OCI-LY1 (cell line): ENCODE measurements at regions not wholly inside any gene's neighbourhood (a gene's known extent, or its start where the extent isn't known, plus 50 kb on each side); places are given as distances from the start of the nearest gene placed in this dataset.
"Not testable (repeated sequence)": the region's sequence is repeated elsewhere in the genome, so short reads cannot be mapped to it uniquely, and the experiment has no call there.

ENCODE experiments used
- H2AFZ ChIP-seq: fragments of 200-600 bp; sonication (generic), shearing (Covaris generic); 2 replicates; pipeline ENCODE4 v1.6.0; 2014; ENCODE audit warnings: antibody characterized with exemption, mild to moderate bottlenecking, low read length
- H3F3A ChIP-seq: fragments of 200-600 bp; sonication (generic), shearing (Covaris generic); 2 replicates; pipeline ENCODE4 v1.6.0; 2014; ENCODE audit warnings: mild to moderate bottlenecking, antibody characterized with exemption, low read length, moderate library complexity; ENCODE audit not compliant: insufficient read depth
- H3K27ac ChIP-seq: fragments of 200-600 bp; sonication (generic); 2 replicates; pipeline ENCODE4 v1.5.1; 2014; ENCODE audit warnings: low read length, mixed run types, mild to moderate bottlenecking, low read depth; ENCODE audit not compliant: poor library complexity, severe bottlenecking
- H3K27me3 ChIP-seq: fragments of 200-600 bp; sonication (generic); 2 replicates; pipeline ENCODE4 v1.6.0; 2014; ENCODE audit warnings: antibody characterized with exemption, mild to moderate bottlenecking, low read length, moderate library complexity; ENCODE audit not compliant: insufficient read depth
- H3K36me3 ChIP-seq: fragments of 200-600 bp; sonication (generic); 2 replicates; pipeline ENCODE4 v1.6.1; 2014; ENCODE audit warnings: mild to moderate bottlenecking, antibody characterized with exemption, low read length, moderate library complexity, mixed read lengths; ENCODE audit not compliant: insufficient read depth
- H3K4me1 ChIP-seq: fragments of 200-600 bp; sonication (generic); 2 replicates; pipeline ENCODE4 v1.5.1; 2014; ENCODE audit warnings: mild to moderate bottlenecking, low read length, moderate library complexity; ENCODE audit not compliant: insufficient read depth, severe bottlenecking
- H3K4me2 ChIP-seq: fragments of 200-600 bp; sonication (generic), shearing (Covaris generic); 2 replicates; pipeline ENCODE4 v1.6.1; 2014; ENCODE audit warnings: low read length
- H3K4me3 ChIP-seq: fragments of 200-600 bp; sonication (generic); 2 replicates; pipeline ENCODE4 v1.5.1; 2014; ENCODE audit warnings: low read length, low read depth, mild to moderate bottlenecking, mixed read lengths; ENCODE audit not compliant: poor library complexity, severe bottlenecking
- H3K79me2 ChIP-seq: fragments of 200-600 bp; shearing (Covaris generic); 2 replicates; pipeline ENCODE4 v1.6.1; 2016; ENCODE audit warnings: mixed run types, low read length, mixed read lengths; ENCODE audit not compliant: insufficient read depth
- H3K9ac ChIP-seq: fragments of 200-600 bp; sonication (generic), shearing (Covaris generic); 2 replicates; pipeline ENCODE4 v1.6.1; 2014; ENCODE audit warnings: mild to moderate bottlenecking, low read length, mixed read lengths
- H3K9me2 ChIP-seq: fragments of 200-600 bp; sonication (generic), shearing (Covaris generic); 2 replicates; pipeline ENCODE4 v1.6.1; 2014; ENCODE audit warnings: low read depth, mild to moderate bottlenecking, low read length, mixed read lengths
- H3K9me3 ChIP-seq: fragments of 200-600 bp; shearing (Covaris generic); 2 replicates; pipeline ENCODE4 v1.6.1; 2014; ENCODE audit warnings: low read length, mixed read lengths
- H4K20me1 ChIP-seq: fragments of 200-600 bp; sonication (generic), shearing (Covaris generic); 2 replicates; pipeline ENCODE4 v1.6.0; 2016; ENCODE audit warnings: mild to moderate bottlenecking, low read length; ENCODE audit not compliant: insufficient read depth
- EZH2 ChIP-seq: fragments of 200-600 bp; sonication (generic), shearing (Covaris generic); IDR thresholded peaks from 2 replicates; pipeline ENCODE4 v1.8.0; 2017; ENCODE audit warnings: borderline replicate concordance, mixed run types, mild to moderate bottlenecking, antibody characterized with exemption, low read length, moderate library complexity, mixed read lengths
- TF ChIP-seq, protein P1 (sequence below): fragments of 200-600 bp; sonication (generic), shearing (Covaris generic); IDR thresholded peaks from 2 replicates; pipeline ENCODE4 v1.5.1; 2017; ENCODE audit warnings: mild to moderate bottlenecking, antibody characterized with exemption, low read length, moderate library complexity, mixed read lengths

GRCh38 chr7:12493863-12494686 is 76.4 kb upstream of the SCIN start:
- H3K9ac ChIP-seq, result no peak overlapping the region
- no peak overlapping the region for H3K4me2 ChIP-seq
- H4K20me1 ChIP-seq, result no peaks in the 10 kb centered on the region
- no peaks in the 10 kb centered on the region for H3K9me3 ChIP-seq
- H3K27me3 ChIP-seq, result no peaks in the 10 kb centered on the region
- no peaks in the 10 kb centered on the region for H3K79me2 ChIP-seq
- H3K4me3 ChIP-seq, result no peak overlapping the region
- no peaks in the 10 kb centered on the region for H3K4me1 ChIP-seq
- H3K27ac ChIP-seq, result no peak overlapping the region
- no peaks in the 10 kb centered on the region for H3K9me2 ChIP-seq
- no peaks in the 10 kb centered on the region for H3F3A ChIP-seq
- TF ChIP-seq EZH2, result no peak
- TF ChIP-seq, protein P1, sequence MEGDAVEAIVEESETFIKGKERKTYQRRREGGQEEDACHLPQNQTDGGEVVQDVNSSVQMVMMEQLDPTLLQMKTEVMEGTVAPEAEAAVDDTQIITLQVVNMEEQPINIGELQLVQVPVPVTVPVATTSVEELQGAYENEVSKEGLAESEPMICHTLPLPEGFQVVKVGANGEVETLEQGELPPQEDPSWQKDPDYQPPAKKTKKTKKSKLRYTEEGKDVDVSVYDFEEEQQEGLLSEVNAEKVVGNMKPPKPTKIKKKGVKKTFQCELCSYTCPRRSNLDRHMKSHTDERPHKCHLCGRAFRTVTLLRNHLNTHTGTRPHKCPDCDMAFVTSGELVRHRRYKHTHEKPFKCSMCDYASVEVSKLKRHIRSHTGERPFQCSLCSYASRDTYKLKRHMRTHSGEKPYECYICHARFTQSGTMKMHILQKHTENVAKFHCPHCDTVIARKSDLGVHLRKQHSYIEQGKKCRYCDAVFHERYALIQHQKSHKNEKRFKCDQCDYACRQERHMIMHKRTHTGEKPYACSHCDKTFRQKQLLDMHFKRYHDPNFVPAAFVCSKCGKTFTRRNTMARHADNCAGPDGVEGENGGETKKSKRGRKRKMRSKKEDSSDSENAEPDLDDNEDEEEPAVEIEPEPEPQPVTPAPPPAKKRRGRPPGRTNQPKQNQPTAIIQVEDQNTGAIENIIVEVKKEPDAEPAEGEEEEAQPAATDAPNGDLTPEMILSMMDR, result no peak
- H2AFZ ChIP-seq, result no peak overlapping the region
- no peaks in the 10 kb centered on the region for H3K36me3 ChIP-seq

DNA sequence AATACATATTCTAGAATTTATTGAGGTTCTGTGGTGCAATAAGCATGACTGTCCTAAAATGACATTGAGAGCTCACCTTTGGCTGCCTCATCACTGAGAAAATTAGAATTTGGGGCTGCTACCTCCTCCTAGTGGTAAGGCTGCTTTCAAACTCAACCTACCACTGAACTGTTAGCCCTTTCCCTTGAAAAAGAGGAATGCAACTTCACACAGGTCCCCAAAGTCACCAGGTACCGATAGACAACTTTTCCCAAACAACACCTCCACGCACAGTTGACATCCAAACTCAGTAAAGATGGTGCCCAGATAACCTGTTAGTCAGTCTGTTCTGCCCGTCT is 75.9 kb upstream of the SCIN start:
- H3K79me2 ChIP-seq, result no peaks in the 10 kb centered on the region
- TF ChIP-seq EZH2, result no peak
- TF ChIP-seq, protein P1, result peak; percentile 24; the same call in 1 of the 2 replicates
- H2AFZ ChIP-seq, result no peak overlapping the region

DNA sequence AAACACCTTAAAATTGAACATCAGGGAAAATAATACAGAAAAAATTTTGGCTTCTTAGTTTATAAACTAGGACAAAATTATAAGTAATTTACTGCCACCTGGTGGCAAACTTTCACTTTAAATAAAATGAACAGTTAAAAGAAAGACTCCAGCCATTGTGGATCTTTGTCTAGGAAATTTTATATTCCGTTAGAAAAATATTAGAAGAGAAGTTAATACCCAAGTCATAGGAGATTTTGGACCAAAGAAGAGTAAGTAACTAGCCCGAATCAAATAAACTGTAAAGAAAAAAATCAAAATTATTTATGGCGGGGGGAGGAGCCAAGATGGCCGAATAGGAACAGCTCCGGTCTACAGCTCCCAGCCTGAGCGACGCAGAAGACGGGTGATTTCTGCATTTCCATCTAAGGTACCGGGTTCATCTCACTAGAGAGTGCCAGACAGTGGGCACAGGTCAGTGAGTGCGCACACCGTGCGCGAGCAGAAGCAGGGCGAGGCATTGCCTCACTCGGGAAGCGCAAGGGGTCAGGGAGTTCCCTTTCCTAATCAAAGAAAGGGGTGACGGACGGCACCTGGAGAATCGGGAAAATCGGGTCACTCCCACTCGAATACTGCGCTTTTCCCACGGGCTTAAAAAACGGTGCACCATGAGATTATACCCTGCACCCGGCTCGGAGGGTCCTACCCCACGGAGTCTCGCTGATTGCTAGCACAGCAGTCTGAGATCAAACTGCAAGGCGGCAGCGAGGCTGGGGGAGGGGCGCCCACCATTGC is 73.4 kb upstream of the SCIN start:
- H3K4me1 ChIP-seq, H3K4me2 ChIP-seq, H3K9me2 ChIP-seq, H3K27me3 ChIP-seq, H4K20me1 ChIP-seq, H2AFZ ChIP-seq, H3K4me3 ChIP-seq, H3F3A ChIP-seq, H3K79me2 ChIP-seq, H3K9me3 ChIP-seq, H3K36me3 ChIP-seq, H3K9ac ChIP-seq, H3K27ac ChIP-seq: not testable (repeated sequence)
- TF ChIP-seq, protein P1, result peak; percentile 57

More for the DNA sequence above, 75.9 kb upstream of the SCIN start:
- no peak overlapping the region for H3K4me2 ChIP-seq
- H3K9ac ChIP-seq, result no peak overlapping the region
- H3K9me2 ChIP-seq, result no peaks in the 10 kb centered on the region
- no peak overlapping the region for H3K4me3 ChIP-seq
- H3K4me1 ChIP-seq, result no peaks in the 10 kb centered on the region
- H3K27ac ChIP-seq, result no peak overlapping the region
- no peaks in the 10 kb centered on the region for H4K20me1 ChIP-seq
- no peaks in the 10 kb centered on the region for H3K36me3 ChIP-seq
- H3K27me3 ChIP-seq, result no peaks in the 10 kb centered on the region
- H3K9me3 ChIP-seq, result no peaks in the 10 kb centered on the region
- no peaks in the 10 kb centered on the region for H3F3A ChIP-seq
